Vagina (tissue), 2 donors: ENCODE measurements at regions not wholly inside any gene's neighbourhood (a gene's known extent, or its start where the extent isn't known, plus 50 kb on each side); places are given as distances from the start of the nearest gene placed in this dataset.

Source experiments
- CTCF ChIP-seq, 3 experiments: fragments of 450-650 bp in 2 of 3; fragments of 200-600 bp in 1 of 3; sonication (generic) in 1 of 3; IDR thresholded peaks; one replicate each; pipeline ENCODE4 v1.5.1; 2017 to 2019; ENCODE audit warnings: antibody characterized with exemption in 3 of 3, mild to moderate bottlenecking in 2 of 3, moderate library complexity in 2 of 3
- POLR2AphosphoS5 ChIP-seq, 2 donors: sonication (generic); formaldehyde crosslinking; IDR thresholded peaks; one replicate each; pipeline ENCODE4 v1.9.0; 2017; ENCODE audit warnings: antibody characterized with exemption in 2 of 2, mild to moderate bottlenecking in 2 of 2, low read depth in 1 of 2; ENCODE audit not compliant: insufficient read depth in 1 of 2

DNA sequence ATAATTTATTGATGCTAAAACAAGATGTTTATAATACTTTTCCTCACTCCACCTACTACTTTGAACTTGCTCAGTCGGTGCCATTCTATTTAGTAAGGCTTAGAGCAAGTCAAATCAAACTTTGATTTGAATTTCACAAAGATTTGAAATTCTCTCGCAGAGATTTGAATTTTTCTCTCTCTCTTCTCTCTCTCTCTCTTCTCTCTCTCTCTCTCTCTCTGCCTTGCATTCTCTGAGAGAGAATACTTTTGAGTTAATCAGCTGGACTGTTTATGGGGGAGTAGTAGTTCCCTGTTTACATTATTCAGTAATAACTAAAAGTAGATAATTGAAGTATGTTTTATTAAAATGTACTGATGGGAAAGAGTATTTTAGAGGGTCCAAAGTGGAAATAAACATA lies 488.5 kb upstream of the ANKRD30A start:
- TF ChIP-seq CTCF (IDR thresholded peaks at IDR 0.05) (no peak), POLR2AphosphoS5 (IDR thresholded peaks at IDR 0.05; ENCODE audit: insufficient read depth in 1 of 2, low read depth in 1 of 2) (no peak)
